HAP-1 (cell line): ENCODE measurements at regions not wholly inside any gene's neighbourhood (a gene's known extent, or its start where the extent isn't known, plus 50 kb on each side); places are given as distances from the start of the nearest gene placed in this dataset.

Experiments used
- DNase-seq, 2 experiments: peaks; one replicate each; pipeline ENCODE4 v3.0.0-alpha.2; 2016 to 2020; ENCODE audit warnings: low spot score in 2 of 2
- H3K27me3 ChIP-seq: fragments of 250-450 bp; sonication (Bioruptor Pico); 2 replicates; pipeline ENCODE4 v1.5.1; 2020; ENCODE audit warnings: low read depth, mild to moderate bottlenecking, moderate library complexity
- H3K36me3 ChIP-seq: fragments of 250-450 bp; sonication (Bioruptor Pico); replicated peaks from 2 replicates; pipeline ENCODE4 v1.5.1; 2020; ENCODE audit warnings: mild to moderate bottlenecking
- H3K4me1 ChIP-seq: fragments of 250-450 bp; sonication (Bioruptor Pico); 2 replicates; pipeline ENCODE4 v1.5.1; 2020; ENCODE audit warnings: mild to moderate bottlenecking
- H3K4me3 ChIP-seq: fragments of 250-450 bp; sonication (Bioruptor Pico); 2 replicates; pipeline ENCODE4 v1.5.1; 2020; ENCODE audit warnings: mild to moderate bottlenecking, moderate library complexity
- H3K9me3 ChIP-seq: fragments of 250-450 bp; sonication (Bioruptor Pico); 2 replicates; pipeline ENCODE4 v1.5.1; 2020; ENCODE audit warnings: mild to moderate bottlenecking, moderate library complexity
- in situ Hi-C: fragments of 300-500 bp; cut with MboI; formaldehyde crosslinking; loops from 3 replicates; pipeline ENCODE4 v1.14.3; 2020; ENCODE audit warnings: low sequenced_read_pairs, inconsistent platforms, mixed read lengths

DNA sequence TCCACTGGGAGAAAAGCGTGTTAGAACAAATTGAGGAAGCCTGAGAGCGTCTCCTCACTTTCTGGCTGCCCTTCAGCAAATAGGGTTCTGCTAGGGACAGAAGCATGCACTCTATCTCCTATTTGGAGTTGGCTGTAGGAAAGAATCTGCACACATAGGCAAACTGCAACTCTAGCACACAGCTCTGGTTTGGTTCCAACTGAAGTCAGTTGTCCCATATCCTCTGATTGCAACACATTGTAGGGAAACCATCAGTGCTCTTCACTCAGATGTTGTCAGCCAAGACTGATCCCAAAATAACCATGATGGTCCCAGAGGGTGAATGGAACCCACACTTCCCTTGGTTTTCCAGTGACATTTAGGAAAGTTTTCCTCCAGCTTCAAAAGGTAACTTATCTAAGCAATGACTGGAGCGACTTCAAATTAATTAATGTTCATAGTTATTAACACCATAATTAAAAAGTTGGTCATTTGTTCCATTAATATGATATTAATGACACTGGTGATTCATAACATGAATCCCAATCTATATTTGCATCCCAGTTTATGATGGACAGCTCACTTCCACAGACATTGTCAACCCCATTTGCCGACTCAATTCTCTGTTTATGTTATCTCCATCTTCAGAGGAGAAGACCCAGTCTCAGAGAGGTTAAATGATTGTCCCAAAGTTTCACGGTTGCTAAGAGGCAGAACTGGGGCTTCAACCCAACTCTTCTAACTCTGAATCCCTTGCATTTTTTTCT, 136.7 kb upstream of the ZNF462 start:
- H3K9me3 ChIP-seq, result no peaks in the 10 kb centered on the region
- DNase-seq, result no peak
- H3K4me1 ChIP-seq, result peaks cover 10% of the 10 kb centered on the region
- in situ Hi-C loops, result no loop called here
- H3K4me3 ChIP-seq, result no peak overlapping the region
- no peaks in the 10 kb centered on the region for H3K36me3 ChIP-seq
- H3K27me3 ChIP-seq, result no peaks in the 10 kb centered on the region

DNA sequence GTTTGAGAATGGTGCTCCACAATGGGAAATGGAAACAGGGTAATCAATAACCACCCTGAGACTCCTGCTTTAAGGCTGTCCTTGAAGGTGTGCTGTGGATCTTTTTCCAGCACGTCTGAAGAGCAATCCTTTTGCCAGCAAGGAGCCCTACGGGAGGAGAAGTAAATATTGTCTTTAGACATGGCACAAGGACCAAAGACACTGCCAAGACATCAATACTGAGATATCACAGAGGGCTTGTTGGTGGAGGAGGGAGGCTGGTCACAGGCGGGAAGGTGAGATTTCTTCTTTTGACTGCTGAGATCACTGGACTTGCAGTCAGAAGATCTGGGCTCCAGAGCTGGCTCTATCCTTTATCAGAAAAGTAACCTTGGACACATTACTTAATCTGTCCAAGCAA, 135.0 kb upstream of the ZNF462 start:
- no peak for DNase-seq
- Histone ChIP-seq H3K4me1 (no peaks in the 10 kb centered on the region; the same call in 1 of the 2 replicates), H3K9me3 (no peaks in the 10 kb centered on the region), H3K27me3 (no peaks in the 10 kb centered on the region), H3K4me3 (no peak overlapping the region), H3K36me3 (no peaks in the 10 kb centered on the region)
- in situ Hi-C loops, result no loop called here

DNA sequence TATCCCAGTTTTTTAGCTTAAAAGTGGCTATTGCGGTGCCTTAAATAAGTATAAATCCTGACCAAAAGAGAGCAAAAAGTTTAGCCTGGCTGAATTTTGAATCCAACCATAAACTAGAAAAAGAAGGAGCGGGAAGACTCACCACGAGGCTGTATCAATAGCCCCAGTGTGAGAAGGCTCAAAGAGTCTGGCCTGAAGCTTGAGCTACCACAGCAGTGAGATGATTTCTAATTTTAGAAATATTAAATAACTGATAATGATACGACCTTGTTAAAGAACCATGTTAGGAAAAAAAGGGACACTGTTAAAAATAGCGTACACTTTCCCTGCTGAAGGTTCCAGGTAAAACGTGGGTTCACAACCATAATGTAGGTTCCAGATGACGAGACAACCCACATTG, 134.1 kb upstream of the ZNF462 start:
- in situ Hi-C loops, result no loop called here
- Histone ChIP-seq H3K27me3 (no peaks in the 10 kb centered on the region), H3K4me1 (no peaks in the 10 kb centered on the region; the same call in 1 of the 2 replicates), H3K4me3 (no peak overlapping the region), H3K36me3 (no peaks in the 10 kb centered on the region), H3K9me3 (no peaks in the 10 kb centered on the region)
- no peak for DNase-seq

DNA sequence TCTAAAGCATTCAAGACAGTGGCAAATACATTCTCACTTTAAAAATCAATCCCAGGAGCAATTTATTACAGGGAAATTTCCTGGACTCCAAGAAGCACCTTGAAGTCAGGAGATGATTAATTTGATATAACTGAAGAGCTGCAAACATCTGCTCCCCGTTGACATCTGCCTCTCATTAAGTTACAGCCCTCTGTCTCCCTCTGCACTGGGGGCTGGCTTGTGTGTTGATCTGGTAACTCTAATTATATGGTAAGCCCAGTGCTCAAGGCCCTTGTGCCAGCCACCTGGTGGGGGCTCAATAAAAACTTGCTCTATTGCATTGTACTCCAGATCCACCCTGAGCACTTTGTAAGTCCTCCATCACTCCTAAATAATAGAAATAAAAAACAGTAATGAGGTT, 131.1 kb upstream of the ZNF462 start:
- in situ Hi-C loops, result no loop called here
- H3K27me3 ChIP-seq, result no peaks in the 10 kb centered on the region
- no peaks in the 10 kb centered on the region for H3K4me1 ChIP-seq
- DNase-seq, result no peak
- H3K36me3 ChIP-seq, result no peaks in the 10 kb centered on the region
- no peaks in the 10 kb centered on the region for H3K9me3 ChIP-seq
- H3K4me3 ChIP-seq, result no peak overlapping the region

DNA sequence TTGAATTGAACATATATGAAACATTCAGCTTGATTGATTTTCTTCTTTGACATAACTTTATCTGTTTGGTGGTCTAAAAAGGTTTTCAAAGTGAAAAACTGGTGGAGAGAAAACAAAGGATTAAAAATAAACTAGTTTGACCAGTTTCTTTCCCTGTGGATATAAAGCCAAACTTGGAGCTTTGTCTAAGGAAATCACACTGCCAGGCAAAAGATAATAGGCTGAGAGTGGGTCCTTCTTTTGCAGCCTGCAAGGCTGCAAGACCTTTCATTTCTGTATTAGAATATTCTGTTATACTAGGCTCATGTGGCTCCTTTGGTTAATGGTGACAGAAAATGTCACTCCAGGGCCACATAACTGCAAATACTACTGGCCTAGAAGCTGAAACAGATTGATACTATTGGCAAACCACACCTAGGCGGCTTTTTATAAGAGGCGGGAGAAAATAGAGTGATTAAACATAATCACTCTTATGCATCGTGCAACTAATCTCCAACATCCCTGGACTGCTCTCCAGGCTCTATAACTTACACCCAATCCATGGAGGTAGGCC, 129.1 kb upstream of the ZNF462 start:
- no peaks in the 10 kb centered on the region for H3K9me3 ChIP-seq
- no peak for DNase-seq
- in situ Hi-C loops, result no loop called here

GRCh38 chr9:106737516-106737915, 125.5 kb upstream of the ZNF462 start:
- Histone ChIP-seq H3K4me3 (no peak overlapping the region), H3K27me3 (no peaks in the 10 kb centered on the region), H3K4me1 (no peaks in the 10 kb centered on the region), H3K9me3 (no peaks in the 10 kb centered on the region), H3K36me3 (no peaks in the 10 kb centered on the region)
- no peak for DNase-seq
- in situ Hi-C loops, result no loop called here

More for the DNA sequence above, 129.1 kb upstream of the ZNF462 start:
- Histone ChIP-seq H3K27me3 (no peaks in the 10 kb centered on the region), H3K4me3 (no peak overlapping the region), H3K4me1 (no peaks in the 10 kb centered on the region), H3K36me3 (no peaks in the 10 kb centered on the region)

- Histone ChIP-seq H3K36me3 (no peaks in the 10 kb centered on the region), H3K27me3 (no peaks in the 10 kb centered on the region), H3K4me1 (no peaks in the 10 kb centered on the region), H3K9me3 (no peaks in the 10 kb centered on the region), H3K4me3 (no peak overlapping the region)
- in situ Hi-C loops, result no loop called here
- no peak for DNase-seq
These were observed 124.9 kb upstream of the ZNF462 start for GRCh38 chr9:106738109-106738508.

DNA sequence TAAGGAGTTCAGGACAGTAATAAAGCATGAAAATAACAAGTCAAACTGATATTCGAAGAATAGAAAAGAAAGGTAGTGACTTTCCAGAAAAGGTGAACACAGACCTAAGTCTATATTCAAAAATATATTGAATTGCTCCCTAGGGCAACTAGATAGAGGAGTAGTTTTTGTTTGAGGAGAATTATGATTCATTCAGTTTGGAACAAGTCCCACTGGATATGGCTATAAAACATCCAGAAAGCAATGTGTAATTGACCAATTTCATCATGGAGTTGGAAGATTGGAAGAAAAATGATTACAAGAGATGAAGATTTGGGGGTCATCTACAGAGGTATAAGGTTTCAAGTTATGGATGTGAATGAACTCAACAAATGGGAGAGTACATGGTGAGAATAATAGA, 117.5 kb upstream of the ZNF462 start:
- Histone ChIP-seq H3K4me1 (peaks cover 22% of the 10 kb centered on the region), H3K4me3 (no peak overlapping the region), H3K27me3 (no peaks in the 10 kb centered on the region), H3K9me3 (no peaks in the 10 kb centered on the region), H3K36me3 (no peaks in the 10 kb centered on the region)
- no peak for DNase-seq
- in situ Hi-C loops, result no loop called here

- H3K4me3 ChIP-seq, result no peak overlapping the region
- H3K36me3 ChIP-seq, result no peaks in the 10 kb centered on the region
- in situ Hi-C loops, result no loop called here
These were observed 117.1 kb upstream of the ZNF462 start for GRCh38 chr9:106745876-106746275.

DNA sequence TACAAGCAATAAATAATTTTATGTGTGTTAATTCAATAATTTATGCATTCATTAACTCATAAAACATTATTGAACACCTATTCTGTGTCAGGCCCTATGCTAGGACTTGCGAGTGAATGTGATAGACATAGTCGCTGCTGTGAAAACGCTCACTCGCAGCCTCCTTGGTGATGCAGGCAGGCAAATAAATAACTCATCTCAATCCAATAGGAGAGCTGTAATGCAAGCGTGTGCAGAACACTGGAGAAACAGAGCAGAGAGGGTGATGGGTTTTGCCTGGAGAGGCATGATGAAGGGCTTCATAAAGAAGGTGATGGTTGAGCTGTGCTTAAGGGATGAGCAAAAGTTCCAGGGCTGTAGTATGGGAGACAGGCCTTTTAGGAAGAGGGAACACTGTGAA, 111.3 kb upstream of the ZNF462 start:
- no peaks in the 10 kb centered on the region for H3K9me3 ChIP-seq
- no peak overlapping the region for H3K4me3 ChIP-seq
- no peak for DNase-seq
- no peaks in the 10 kb centered on the region for H3K36me3 ChIP-seq
- no peaks in the 10 kb centered on the region for H3K27me3 ChIP-seq
- H3K4me1 ChIP-seq, result peaks cover 7% of the 10 kb centered on the region
- in situ Hi-C loops, result no loop called here

More at GRCh38 chr9:106745876-106746275, 117.1 kb upstream of the ZNF462 start:
- Histone ChIP-seq H3K4me1 (peaks cover 22% of the 10 kb centered on the region), H3K27me3 (no peaks in the 10 kb centered on the region), H3K9me3 (no peaks in the 10 kb centered on the region)
- no peak for DNase-seq

- H3K27me3 ChIP-seq, result no peaks in the 10 kb centered on the region
- no peaks in the 10 kb centered on the region for H3K4me1 ChIP-seq
- no peaks in the 10 kb centered on the region for H3K36me3 ChIP-seq
- no peak for DNase-seq
- in situ Hi-C loops, result no loop called here
- no peaks in the 10 kb centered on the region for H3K9me3 ChIP-seq
- no peak overlapping the region for H3K4me3 ChIP-seq
These were observed 110.4 kb upstream of the ZNF462 start for GRCh38 chr9:106752581-106752980.

- DNase-seq, result no peak
- H3K4me3 ChIP-seq, result no peak overlapping the region
These were observed 109.8 kb upstream of the ZNF462 start for GRCh38 chr9:106753155-106753671.

DNA sequence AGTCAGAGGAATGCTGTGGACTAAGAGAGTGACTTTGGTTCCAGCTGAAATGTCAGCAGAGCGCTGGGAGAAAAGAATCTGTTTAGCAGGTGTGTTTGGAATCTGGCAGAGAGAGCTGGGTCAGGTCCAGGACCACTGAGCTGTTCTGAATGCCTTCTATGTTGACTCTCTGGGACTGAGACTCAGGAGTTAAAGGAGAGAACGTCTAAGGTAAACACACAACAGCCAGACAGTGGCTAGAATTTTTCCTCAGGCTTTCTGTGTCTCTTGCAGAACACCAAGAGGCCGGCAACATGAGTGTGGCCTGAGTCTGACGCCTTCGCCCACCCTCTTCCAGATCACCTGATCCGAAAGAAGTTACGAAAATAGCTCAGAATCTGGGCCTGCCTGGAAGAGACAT, 107.2 kb upstream of the ZNF462 start:
- DNase-seq, result no peak
- no peaks in the 10 kb centered on the region for H3K27me3 ChIP-seq
- no peak overlapping the region for H3K4me3 ChIP-seq
- H3K36me3 ChIP-seq, result no peaks in the 10 kb centered on the region
- in situ Hi-C loops, result no loop called here
- H3K9me3 ChIP-seq, result no peaks in the 10 kb centered on the region
- H3K4me1 ChIP-seq, result no peaks in the 10 kb centered on the region

More at GRCh38 chr9:106753155-106753671, 109.8 kb upstream of the ZNF462 start:
- no peaks in the 10 kb centered on the region for H3K4me1 ChIP-seq
- H3K9me3 ChIP-seq, result no peaks in the 10 kb centered on the region
- no peaks in the 10 kb centered on the region for H3K27me3 ChIP-seq
- no peaks in the 10 kb centered on the region for H3K36me3 ChIP-seq
- in situ Hi-C loops, result no loop called here

DNA sequence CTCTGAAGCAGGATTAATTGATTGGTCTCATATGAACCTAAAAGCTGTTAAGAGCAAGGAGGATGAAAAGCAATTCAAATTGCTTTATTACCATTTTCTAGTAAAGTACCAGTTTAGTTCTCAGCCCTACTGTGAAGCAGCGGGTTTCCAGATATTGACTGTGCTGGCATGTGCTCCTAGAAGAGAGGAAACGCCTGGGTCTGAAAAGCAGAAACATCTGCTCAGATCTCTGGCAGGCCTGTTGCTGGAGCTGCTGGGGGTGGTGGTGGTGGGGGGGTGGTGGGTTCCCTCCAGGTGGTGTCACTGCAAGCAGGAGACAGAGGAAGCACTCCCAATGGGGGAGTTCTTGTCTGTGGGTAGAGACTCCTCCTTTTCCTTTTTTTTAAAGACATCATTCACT, 105.5 kb upstream of the ZNF462 start:
- no peak overlapping the region for H3K4me3 ChIP-seq
- H3K36me3 ChIP-seq, result no peaks in the 10 kb centered on the region
- in situ Hi-C loops, result no loop called here
- DNase-seq, result no peak
- no peaks in the 10 kb centered on the region for H3K9me3 ChIP-seq
- no peaks in the 10 kb centered on the region for H3K27me3 ChIP-seq
- H3K4me1 ChIP-seq, result no peaks in the 10 kb centered on the region
